Stimulated activated CD8-positive, alpha-beta memory T cell treated with anti-CD3 and anti-CD28 coated beads, Interleukin-7, amount 100 ng/mL, for 4 hours (primary cell): ENCODE measurements at regions not wholly inside any gene's neighbourhood (a gene's known extent, or its start where the extent isn't known, plus 50 kb on each side); places are given as distances from the start of the nearest gene placed in this dataset.
"Not testable (repeated sequence)": the region's sequence is repeated elsewhere in the genome, so short reads cannot be mapped to it uniquely, and the experiment has no call there.

Experiments
- DNase-seq, 2 donors: peaks; one replicate each; pipeline ENCODE4 v3.0.0-alpha.2; 2020; ENCODE audit warnings: low read depth in 2 of 2

- no peak for DNase-seq
Observed at GRCh38 chr22:48738204-48738980, 1089.3 kb downstream of the BRD1 start.

- DNase-seq = no peak
Observed at GRCh38 chr22:48737461-48738203, 1090.0 kb downstream of the BRD1 start.

GRCh38 chr22:48736593-48737460 is 1090.8 kb downstream of the BRD1 start:
- no peak for DNase-seq

- DNase-seq = no peak
Observed at GRCh38 chr22:48734961-48735360, 1092.7 kb downstream of the BRD1 start.

GRCh38 chr22:48734359-48734758 is 1093.3 kb downstream of the BRD1 start:
- DNase-seq = no peak

- no peak for DNase-seq
Observed at GRCh38 chr22:48729499-48730171, 1098.0 kb downstream of the BRD1 start.

- DNase-seq = no peak
Observed at GRCh38 chr22:48727454-48728058, 1100.1 kb downstream of the BRD1 start.

- no peak for DNase-seq
Observed at GRCh38 chr22:48724899-48725298, 1102.8 kb downstream of the BRD1 start.

- no peak for DNase-seq
Observed at GRCh38 chr22:48722661-48723060, 1105.0 kb downstream of the BRD1 start.

- DNase-seq = no peak
Observed at GRCh38 chr22:48721395-48721669, 1106.3 kb downstream of the BRD1 start.

GRCh38 chr22:48720662-48721394 is 1106.8 kb downstream of the BRD1 start:
- DNase-seq = no peak

- DNase-seq = no peak
Observed at GRCh38 chr22:48719978-48720661, 1107.6 kb downstream of the BRD1 start.

GRCh38 chr22:48718818-48719500 is 1108.7 kb downstream of the BRD1 start:
- no peak for DNase-seq

- DNase-seq = no peak
Observed at GRCh38 chr22:48717883-48718817, 1109.5 kb downstream of the BRD1 start.

- no peak for DNase-seq
Observed at GRCh38 chr22:48717076-48717810, 1110.4 kb downstream of the BRD1 start.

GRCh38 chr22:48716154-48716553 is 1111.5 kb downstream of the BRD1 start:
- DNase-seq = not testable (repeated sequence)

GRCh38 chr22:48715511-48715910 is 1112.2 kb downstream of the BRD1 start:
- DNase-seq = no peak

GRCh38 chr22:48714231-48714630 is 1113.4 kb downstream of the BRD1 start:
- no peak for DNase-seq
